ENCODE measurements at regions not wholly inside any gene's neighbourhood (a gene's known extent, or its start where the extent isn't known, plus 50 kb on each side); places are given as distances from the start of the nearest gene placed in this dataset.
"Not testable (repeated sequence)": the region's sequence is repeated elsewhere in the genome, so short reads cannot be mapped to it uniquely, and the experiment has no call there.

DNA sequence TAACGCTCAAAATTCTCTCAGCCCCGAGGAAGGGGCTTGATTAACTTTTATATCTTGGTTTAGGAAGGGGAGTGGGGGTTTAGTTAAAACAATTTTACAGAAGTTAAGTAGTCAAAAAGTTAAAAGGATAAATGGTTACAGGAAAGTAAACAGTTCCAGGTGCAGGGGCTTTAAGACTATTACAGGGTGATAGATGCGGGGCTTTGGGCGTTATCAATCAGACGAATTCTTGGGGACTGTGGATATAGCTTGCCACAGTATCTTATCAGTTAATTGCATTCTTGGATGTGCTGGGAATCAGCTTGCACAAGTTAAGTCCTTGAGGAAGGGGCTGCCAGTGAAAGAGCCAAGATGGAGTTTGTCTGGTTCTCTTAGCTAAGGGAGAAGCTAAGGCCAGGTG, 616.2 kb downstream of the XPNPEP1 start:
- H3K4me3 ChIP-seq (ENCODE audit: low read depth, low read length) = not testable (repeated sequence)

DNA sequence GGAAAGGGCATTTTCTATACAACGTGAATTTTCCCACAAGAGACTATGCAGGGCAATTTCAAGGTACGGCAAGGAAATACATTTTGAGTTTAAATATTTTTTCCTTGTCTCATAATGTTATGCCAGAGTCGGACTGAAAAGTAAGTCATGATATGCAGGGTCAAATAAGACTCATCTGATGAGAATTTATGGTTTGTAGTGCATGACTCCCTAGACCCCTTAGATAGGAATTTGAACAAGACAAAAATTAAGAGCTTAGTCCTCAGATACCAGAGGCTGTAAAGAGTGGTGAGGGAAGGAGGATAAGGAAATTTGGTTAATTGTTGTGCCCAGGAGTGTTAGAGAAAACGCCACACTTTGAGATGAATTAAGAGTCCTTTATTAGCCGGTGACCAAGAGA, 616.6 kb downstream of the XPNPEP1 start:
- no peak overlapping the region for H3K4me3 ChIP-seq (ENCODE audit: low read depth, low read length)

DNA sequence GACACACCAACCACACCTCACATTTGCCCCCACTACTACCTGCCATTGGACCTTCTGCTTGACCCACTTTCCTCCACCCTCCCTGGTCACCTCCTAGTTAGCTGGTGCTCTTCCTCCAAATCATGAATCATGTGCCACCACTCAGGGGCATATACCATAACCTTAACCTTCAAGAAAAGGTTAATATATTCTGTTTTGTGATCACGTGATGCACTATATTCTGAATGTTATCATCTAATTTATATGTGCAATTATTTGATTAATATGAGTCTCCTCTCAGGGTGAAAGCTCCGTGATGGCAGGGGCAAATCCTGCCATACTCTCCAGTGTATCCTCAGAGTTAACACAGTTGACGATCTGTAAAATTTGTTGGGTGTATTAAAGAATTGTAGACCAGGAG, 635.5 kb downstream of the XPNPEP1 start:
- H3K4me3 ChIP-seq (ENCODE audit: low read depth, low read length) = no peak overlapping the region

DNA sequence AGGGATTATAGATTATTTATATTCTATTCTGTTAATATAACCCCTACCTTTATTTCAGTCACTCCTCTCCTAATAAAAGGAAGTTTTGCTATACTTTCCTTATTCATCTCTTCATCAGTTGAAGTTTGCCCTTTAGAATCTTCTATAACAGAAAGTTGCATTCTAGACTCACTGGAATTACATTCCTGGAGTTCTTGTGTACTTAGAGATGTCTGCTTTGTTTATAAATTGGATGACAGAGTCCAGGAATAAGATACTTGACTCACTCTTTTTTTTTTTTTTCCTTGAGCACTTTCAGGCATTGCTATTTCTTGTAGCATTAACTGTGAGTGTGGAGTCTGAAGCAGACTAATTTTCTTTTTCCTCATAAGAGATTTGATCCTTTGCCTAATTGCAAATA, 640.8 kb downstream of the XPNPEP1 start:
- no peak overlapping the region for H3K4me3 ChIP-seq (ENCODE audit: low read depth, low read length)

DNA sequence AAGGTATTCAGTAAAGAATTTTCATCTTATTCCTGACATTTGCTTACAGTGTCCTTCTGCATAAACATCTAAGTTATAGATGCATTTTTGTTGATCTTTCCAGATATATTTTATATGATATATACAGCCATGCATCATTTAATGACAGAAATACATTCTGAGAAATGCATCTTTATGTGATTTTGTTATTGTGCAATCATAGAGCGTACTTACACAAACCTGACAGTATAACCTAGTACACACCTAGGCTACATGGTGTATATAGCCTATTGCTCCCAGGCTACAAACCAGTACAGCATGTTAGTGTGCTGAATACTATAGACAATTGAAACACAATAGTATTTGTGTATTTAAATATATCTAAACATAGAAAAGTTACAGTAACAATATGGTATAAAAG, 642.0 kb downstream of the XPNPEP1 start:
- H3K4me3 ChIP-seq (ENCODE audit: low read depth, low read length) = no peak overlapping the region

DNA sequence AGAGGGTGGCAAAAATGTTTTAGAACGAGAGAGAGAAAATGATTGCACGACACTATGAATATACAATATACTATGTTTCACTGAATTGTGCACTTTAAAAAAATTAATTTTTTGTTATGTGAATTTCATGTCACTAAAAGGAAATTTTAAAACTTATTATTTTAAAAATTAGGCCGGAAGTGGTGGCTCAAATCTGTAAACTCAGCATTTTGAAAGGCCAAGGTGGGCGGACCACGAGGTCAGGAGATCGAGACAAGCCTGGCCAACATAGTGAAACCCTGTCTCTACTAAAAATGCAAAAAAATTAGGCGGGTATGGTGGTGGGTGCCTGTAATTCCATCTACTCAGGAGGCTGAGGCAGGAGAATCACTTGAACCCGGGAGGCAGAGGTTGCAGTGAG, 642.5 kb downstream of the XPNPEP1 start:
- H3K4me3 ChIP-seq (ENCODE audit: low read depth, low read length) = no peak overlapping the region

DNA sequence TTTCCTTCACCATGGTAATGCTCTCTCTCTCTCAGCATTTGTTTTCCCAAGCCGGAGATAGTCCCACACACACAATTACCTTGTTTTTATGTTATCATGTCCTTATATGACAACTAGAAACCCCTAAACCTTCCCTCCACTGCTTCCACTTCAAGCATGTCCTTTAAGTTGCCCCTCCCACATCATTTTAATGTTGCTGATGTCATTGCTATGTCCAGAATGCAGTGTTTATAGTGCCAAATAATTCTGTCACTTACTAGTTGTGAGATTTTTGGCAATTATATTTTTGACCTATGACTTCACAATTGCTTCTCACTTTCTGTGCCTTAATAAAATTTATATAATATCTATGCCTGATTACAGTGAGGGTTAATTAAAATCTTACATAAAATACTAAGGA, 645.9 kb downstream of the XPNPEP1 start:
- H3K4me3 ChIP-seq (ENCODE audit: low read depth, low read length) = no peak overlapping the region

DNA sequence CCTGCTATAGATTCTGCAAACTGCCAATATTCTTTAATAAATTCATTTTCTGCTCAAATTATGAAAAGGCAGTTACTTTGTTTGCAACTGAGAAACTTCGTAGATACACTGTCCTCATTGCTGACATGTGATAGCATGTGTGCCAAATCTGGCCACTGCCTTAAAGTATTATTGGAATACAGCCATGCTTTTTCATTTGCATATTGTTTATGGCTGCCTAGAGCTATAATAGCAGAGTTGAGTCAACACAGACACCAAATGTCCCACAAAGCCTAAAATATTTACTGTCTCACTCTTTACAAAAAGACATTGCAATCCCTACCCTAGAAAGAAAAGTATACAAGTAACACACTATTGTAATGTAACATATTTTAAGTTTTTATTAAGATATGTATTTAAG, 647.4 kb downstream of the XPNPEP1 start:
- H3K4me3 ChIP-seq (ENCODE audit: low read depth, low read length) = no peak overlapping the region

DNA sequence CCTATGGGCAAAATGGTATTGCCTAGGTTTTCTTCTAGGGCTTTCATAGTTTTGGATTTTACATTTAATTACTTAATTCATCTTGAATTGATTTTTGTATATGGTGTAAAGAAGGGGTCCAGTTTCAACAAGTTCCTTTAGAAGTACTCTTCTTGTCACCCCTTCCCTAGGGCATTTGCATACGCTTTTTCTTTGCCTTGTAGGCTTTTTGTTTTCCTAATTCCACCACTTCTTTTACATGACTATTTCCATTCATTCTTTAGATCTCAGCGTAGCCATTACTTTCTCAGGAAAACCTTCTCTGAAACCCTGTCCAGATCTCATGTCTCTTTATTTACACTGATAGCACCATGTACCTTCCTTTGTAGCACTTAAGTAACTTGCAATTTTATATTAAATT, 648.6 kb downstream of the XPNPEP1 start:
- H3K4me3 ChIP-seq (ENCODE audit: low read depth, low read length) = no peak overlapping the region

DNA sequence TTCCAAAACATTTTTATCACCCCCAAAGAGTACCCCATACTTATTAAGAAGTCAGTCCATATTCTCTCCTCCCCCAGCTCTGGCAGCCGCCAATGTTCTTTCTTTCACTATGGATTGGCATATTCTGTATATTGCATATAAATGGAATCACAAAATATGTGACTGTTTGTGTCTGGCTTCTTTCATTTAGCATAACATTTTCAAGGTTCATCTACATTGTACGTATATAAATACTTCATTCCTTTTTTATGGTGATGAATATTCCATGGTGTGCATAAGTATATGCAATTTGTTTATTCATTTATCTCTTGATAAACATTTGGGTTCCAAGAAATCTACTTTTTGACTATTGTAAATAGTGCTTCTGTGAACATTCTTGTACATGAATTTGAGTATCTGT, 653.1 kb downstream of the XPNPEP1 start:
- H3K4me3 ChIP-seq (ENCODE audit: low read depth, low read length) = no peak overlapping the region

DNA sequence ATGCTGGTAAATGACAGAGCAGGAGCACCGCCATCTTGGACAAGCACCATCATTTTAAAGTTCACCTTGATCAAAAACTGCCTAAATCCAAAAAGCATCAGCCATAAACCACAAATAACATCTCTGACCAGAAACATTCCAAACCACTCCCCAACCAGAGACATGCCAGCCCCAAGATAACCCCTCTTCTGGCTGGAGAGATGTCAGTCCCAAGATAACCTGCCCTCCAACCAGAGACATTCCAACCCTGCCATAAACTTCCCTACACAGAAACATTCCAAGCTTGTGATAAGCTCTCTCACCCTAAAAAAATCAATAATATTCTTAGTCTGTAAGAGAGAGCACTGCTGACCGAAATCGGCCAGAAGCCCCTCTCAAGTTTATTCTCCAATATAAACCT, 659.3 kb downstream of the XPNPEP1 start:
- H3K4me3 ChIP-seq (ENCODE audit: low read depth, low read length) = no peak overlapping the region

DNA sequence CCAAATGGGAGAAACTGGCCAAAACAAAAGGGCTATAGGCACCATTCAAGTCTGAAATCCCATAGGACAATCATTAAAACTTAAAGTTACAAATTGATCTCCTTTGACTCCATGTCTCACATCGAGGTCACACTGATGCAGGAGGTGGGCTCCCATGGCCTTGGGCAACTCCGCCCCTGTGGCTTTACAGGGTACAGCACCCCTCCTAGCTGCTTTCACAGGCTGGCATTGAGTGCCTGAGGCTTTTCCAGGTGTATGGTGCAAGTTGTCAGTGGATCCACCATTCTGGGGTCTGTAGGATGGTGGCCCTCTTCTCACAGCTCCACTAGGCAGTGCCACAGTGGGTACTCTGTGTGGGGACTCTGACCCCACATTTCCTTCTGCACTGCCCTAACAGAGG, 662.1 kb downstream of the XPNPEP1 start:
- H3K4me3 ChIP-seq (ENCODE audit: low read depth, low read length) = no peak overlapping the region

DNA sequence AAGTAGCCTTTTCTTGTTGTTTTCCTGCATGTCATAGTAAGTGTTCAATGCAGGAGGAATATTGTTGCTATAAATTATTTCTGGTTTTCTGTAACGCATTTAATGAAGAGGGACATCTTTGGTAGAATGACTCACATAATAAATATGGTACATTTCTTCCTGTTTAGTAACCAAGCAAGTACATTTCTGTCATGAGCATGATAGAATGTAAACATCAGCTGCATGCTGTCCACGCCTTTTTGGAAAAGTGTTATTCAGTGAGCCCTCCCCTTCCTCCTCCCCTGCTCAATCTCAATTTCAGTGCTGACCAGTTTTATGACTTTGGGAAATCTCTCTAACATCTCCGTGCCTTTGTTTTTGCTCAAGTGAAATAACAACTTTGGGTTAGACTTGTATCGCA, 664.0 kb downstream of the XPNPEP1 start:
- H3K4me3 ChIP-seq (ENCODE audit: low read depth, low read length) = no peak overlapping the region

DNA sequence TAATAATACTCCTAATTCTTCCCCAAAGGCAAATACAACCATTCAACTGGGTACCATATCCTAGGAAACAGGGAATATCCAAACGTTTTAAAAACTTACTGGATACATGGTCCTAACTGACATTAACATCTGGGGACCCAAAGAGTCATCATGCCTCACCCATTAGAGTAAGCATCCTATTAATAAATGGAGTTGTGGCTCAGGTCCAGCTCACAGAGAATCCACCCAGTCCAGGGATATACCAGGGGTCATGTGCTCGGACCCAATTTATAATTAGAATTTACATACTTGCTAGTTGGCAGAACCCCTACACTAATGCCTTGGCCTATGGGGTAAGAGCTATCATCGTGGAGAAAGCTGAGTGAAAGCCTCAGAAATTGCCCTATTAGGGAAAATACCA, 670.0 kb downstream of the XPNPEP1 start:
- no peak overlapping the region for H3K4me3 ChIP-seq (ENCODE audit: low read depth, low read length)

DNA sequence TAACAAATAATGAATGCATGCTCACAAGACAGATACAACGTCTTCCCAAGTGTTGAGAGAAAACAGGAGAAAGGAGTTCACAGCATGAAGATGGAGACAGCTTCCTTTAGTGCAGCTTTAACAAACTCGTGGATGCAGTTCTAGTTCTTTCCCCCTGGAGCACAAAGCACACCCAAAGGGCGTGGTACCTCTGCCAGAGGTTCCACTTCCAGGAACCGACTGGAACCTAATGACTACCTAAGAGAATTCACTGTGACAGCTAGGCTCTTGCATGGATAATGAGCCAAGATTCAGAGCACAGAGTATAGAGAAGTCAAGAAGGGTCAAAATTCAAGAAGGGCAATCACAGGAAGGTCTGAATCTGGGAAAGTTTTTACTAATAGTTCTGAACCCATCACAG, 673.2 kb downstream of the XPNPEP1 start:
- no peak overlapping the region for H3K4me3 ChIP-seq (ENCODE audit: low read depth, low read length)

DNA sequence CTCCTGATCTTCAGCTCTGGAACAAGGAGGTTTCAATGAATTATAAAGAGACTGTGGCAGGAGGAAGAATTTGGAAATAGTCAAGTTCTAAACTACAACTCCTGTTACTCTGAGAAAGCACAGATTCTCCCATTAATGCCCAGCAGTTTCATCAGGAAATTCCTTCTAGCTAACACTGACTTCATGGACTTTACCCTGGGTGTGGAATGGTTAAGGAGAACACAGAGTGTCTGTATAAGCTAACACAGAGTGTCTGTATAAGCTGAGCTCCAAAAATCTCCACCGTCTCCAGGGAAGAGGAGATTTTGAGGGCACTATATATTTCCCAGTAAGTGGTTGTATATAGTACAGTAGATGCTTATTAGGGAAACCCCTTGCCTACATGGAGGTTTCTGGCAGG, 675.5 kb downstream of the XPNPEP1 start:
- H3K4me3 ChIP-seq (ENCODE audit: low read depth, low read length) = no peak overlapping the region

DNA sequence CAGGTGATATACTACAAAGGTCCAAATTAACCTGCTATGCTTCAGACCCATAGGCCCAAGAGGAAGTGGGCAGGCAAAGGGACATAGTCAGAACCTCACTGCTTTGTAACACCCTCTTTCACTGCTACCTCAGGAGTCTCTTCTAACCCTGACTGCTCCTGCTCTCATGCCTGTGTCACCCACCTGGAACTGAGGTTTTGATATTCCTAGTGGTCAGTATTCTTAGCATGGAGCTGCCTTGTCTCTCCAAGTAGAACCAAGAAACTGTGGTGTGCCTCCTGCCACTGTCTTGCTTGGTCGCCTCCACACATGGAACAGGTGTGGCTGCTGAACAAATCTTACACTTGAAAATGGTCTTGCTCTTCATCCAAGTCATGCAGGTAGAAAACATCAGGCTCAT, 677.5 kb downstream of the XPNPEP1 start:
- no peak overlapping the region for H3K4me3 ChIP-seq (ENCODE audit: low read depth, low read length)

DNA sequence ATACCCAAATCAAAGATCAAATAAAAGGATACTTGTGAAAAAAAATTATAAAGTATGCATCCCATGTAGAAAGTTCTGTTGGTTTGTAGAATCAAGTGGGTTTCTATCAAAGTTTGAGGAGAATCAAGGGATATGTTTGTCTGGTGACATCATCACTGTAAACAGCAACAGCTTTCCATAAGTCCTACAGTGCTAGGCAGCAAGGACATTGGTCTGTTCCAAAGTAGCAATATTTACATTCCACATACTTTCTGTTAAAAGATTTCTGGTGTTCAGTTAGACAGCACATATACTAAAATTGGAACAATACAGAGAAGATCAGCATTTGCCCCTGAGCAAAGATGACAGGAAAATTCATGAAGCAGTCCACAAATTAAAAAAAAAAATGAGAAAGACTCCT, 683.9 kb downstream of the XPNPEP1 start:
- no peak overlapping the region for H3K4me3 ChIP-seq (ENCODE audit: low read depth, low read length)

DNA sequence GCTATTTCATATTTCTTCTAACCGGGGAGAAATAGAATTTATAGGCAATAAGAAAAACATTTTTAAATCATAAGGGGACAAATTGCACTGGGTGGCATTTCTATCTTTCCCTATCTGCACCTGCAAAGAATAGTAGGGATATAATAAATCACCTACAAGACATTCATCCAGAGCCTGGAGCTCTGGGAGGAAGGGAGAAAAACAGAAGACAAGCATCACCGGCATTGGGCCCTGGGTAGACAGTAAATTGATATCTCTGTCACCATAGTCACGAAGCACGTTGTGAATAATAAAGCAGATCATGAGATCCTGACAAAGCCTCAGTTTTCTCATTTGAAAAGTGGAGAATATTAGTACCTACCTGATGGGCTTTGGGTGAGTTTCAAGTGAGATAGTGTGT, 685.6 kb downstream of the XPNPEP1 start:
- H3K4me3 ChIP-seq (ENCODE audit: low read depth, low read length) = no peak overlapping the region

DNA sequence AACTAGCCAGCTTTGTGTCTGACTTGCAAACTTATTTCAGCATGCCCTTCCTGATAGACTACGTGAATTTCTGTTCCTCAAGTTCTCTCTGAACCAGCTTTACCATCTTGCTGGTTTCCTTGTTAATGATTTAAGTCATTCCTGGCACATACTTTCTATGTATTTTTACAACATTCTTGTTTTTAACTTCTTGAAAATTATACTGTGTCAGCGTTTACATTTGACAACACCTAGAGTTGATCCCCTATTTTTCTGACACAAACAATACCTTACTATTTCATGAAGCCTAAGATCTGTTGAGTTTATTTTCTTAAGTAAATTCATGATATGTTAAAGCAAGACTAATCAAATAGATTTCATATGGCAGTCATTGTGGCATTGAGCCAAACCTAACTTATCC, 686.3 kb downstream of the XPNPEP1 start:
- H3K4me3 ChIP-seq (ENCODE audit: low read depth, low read length) = no peak overlapping the region

DNA sequence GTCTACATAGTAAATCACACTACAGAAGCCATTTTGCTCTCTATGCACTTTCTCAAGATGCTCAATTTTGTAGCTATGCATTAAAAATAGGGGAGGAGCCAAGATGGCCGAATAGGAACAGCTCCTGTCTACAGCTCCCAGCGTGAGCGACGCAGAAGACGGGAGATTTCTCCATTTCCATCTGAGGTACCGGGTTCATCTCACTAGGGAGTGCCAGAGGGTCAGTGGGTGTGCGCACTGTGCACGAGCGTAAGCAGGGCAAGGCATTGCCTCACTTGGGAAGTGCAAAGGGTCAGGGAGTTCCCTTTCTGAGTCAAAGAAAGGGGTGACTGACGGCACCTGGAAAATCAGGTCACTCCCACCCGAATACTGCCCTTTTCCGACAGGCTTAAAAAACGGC, 699.8 kb downstream of the XPNPEP1 start:
- H3K4me3 ChIP-seq (ENCODE audit: low read depth, low read length) = not testable (repeated sequence)

DNA sequence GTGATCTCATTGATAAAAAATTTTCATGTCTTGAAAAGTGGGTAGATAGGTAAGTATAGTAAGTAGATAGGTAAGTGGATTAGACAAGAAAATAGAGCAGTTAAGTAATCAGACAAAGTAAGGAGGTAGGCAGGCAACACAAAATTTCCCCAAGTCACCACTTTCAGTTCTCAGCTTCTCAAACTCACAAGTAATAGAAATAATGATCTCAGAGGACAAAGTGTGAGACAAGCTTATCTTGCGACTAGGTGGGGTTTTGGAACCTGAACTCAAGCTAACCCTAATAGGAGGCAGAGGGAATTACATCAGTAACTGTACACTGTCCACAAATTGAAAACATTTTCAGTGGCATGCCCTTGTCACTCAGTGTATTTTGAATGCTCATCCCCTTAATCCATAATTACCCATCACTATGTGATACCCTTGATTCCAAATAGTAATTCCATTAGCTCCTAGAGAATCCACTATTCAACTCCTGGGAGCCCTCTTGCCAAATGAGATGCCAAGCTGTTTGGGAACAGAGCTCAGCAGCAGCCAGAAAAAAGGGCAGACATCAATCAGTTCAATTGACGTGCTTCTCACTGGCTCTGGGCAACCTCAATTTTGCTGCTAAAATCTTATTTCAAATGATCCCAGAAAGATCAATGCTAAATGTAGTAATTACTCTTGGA, 703.2 kb downstream of the XPNPEP1 start:
- H3K4me3 ChIP-seq (ENCODE audit: low read depth, low read length) = no peak overlapping the region

DNA sequence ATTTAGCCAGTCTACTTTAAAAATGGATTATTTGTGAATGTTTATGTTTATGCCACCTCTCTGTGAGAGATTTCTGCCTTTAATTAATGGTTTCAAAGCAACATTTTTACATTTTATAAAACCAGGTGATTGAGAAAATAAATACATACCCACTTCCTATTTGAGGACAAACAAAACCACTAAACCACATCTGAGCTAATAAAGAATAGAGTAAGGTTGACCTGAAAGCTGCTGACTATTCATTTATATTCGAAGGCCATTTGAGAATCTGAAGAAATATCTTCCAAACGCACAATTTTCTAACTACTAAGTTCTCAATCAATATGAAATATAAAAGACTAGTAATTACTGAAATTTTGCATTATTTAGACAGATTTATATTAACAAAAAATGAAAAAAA, 705.1 kb downstream of the XPNPEP1 start:
- no peak overlapping the region for H3K4me3 ChIP-seq (ENCODE audit: low read depth, low read length)

Data from iPS-11a (cell line).